GM23338 (cell line): ENCODE measurements at regions not wholly inside any gene's neighbourhood (a gene's known extent, or its start where the extent isn't known, plus 50 kb on each side); places are given as distances from the start of the nearest gene placed in this dataset.

Source experiments
- ATAC-seq: fragments of 200-7000 bp; cut with Tn5 transposase; 3 replicates; pipeline ENCODE4 v1.9.1; 2020
- DNase-seq: peaks from one replicate; pipeline ENCODE4 v3.0.0-alpha.2; 2015; ENCODE audit warnings: low spot score
- H2AFZ ChIP-seq: fragments of 200-600 bp; sonication (generic); 2 replicates; pipeline ENCODE4 v1.8.0; 2016; ENCODE audit warnings: antibody characterized with exemption, mild to moderate bottlenecking, moderate library complexity
- H3F3A ChIP-seq: fragments of 200-600 bp; sonication (generic); replicated peaks from 2 replicates; pipeline ENCODE4 v1.8.0; 2017; ENCODE audit warnings: antibody characterized with exemption, mixed run types, low read depth
- H3K27ac ChIP-seq: fragments of 200-600 bp; sonication (generic); 2 replicates; pipeline ENCODE4 v1.6.1; 2016; ENCODE audit warnings: low read depth
- H3K27me3 ChIP-seq: fragments of 200-600 bp; sonication (generic); 2 replicates; pipeline ENCODE4 v1.8.0; 2016; ENCODE audit warnings: mild to moderate bottlenecking, mixed run types, moderate library complexity; ENCODE audit not compliant: insufficient read depth
- H3K36me3 ChIP-seq: fragments of 200-600 bp; sonication (generic); 2 replicates; pipeline ENCODE4 v1.8.0; 2016; ENCODE audit warnings: mild to moderate bottlenecking; ENCODE audit not compliant: insufficient read depth
- H3K4me1 ChIP-seq: fragments of 200-600 bp; sonication (generic); 2 replicates; pipeline ENCODE4 v1.8.0; 2016; ENCODE audit warnings: mild to moderate bottlenecking, moderate library complexity; ENCODE audit not compliant: insufficient read depth
- H3K4me2 ChIP-seq: fragments of 200-600 bp; sonication (generic); 2 replicates; pipeline ENCODE4 v1.7.1; 2017; ENCODE audit warnings: mixed run types
- H3K4me3 ChIP-seq: fragments of 200-600 bp; sonication (generic); 2 replicates; pipeline ENCODE4 v1.6.1; 2016; ENCODE audit warnings: mixed run types
- H3K79me2 ChIP-seq: fragments of 200-600 bp; sonication (generic); replicated peaks from 2 replicates; pipeline ENCODE4 v1.8.0; 2017; ENCODE audit warnings: mild to moderate bottlenecking; ENCODE audit not compliant: insufficient read depth
- H3K9me2 ChIP-seq: fragments of 200-600 bp; sonication (generic); 2 replicates; pipeline ENCODE4 v1.8.0; 2017; ENCODE audit not compliant: insufficient read depth
- H4K20me1 ChIP-seq: fragments of 200-600 bp; sonication (generic); replicated peaks from 2 replicates; pipeline ENCODE4 v1.8.0; 2017; ENCODE audit warnings: mild to moderate bottlenecking; ENCODE audit not compliant: insufficient read depth
- H3K27ac Mint-ChIP-seq: 2 replicates; pipeline ENCODE4 v1.8.0; 2020; ENCODE audit warnings: inconsistent platforms, mild to moderate bottlenecking, moderate library complexity, mixed read lengths
- H3K27me3 Mint-ChIP-seq: 3 replicates; pipeline ENCODE4 v1.8.0; 2022; ENCODE audit warnings: low read depth, mild to moderate bottlenecking, moderate library complexity, mixed read lengths, inconsistent platforms; ENCODE audit not compliant: insufficient read depth, poor library complexity
- H3K36me3 Mint-ChIP-seq: 3 replicates; pipeline ENCODE4 v1.8.0; 2021; ENCODE audit warnings: low read depth, mild to moderate bottlenecking, inconsistent platforms, moderate library complexity, mixed read lengths
- H3K4me1 Mint-ChIP-seq: 3 replicates; pipeline ENCODE4 v1.8.0; 2020; ENCODE audit warnings: mild to moderate bottlenecking, inconsistent platforms, mixed read lengths
- H3K4me3 Mint-ChIP-seq: 3 replicates; pipeline ENCODE4 v1.8.0; 2021; ENCODE audit warnings: moderate library complexity, mild to moderate bottlenecking, inconsistent platforms, mixed read lengths
- H3K9me3 Mint-ChIP-seq: 3 replicates; pipeline ENCODE4 v1.8.0; 2020; ENCODE audit warnings: moderate library complexity, mild to moderate bottlenecking, inconsistent platforms, mixed read lengths
- CREB1 ChIP-seq: fragments of 250-450 bp; sonication (Bioruptor Pico); IDR thresholded peaks from 2 replicates; pipeline ENCODE4 v1.5.0; 2020; ENCODE audit warnings: low read depth, mild to moderate bottlenecking, moderate library complexity
- CTCF ChIP-seq, 2 experiments: fragments of 200-600 bp in 1 of 2; sonication (generic) in 1 of 2; conservative IDR thresholded peaks; 2 replicates each; pipeline versions ENCODE4 v1.5.1 to v1.6.1; 2016 to 2017; ENCODE audit warnings: antibody characterized with exemption in 2 of 2, low read depth in 2 of 2, mild to moderate bottlenecking in 2 of 2, moderate library complexity in 1 of 2
- ETS1 ChIP-seq: IDR thresholded peaks from 2 replicates; pipeline ENCODE4 v1.6.1; 2016; ENCODE audit warnings: antibody characterized with exemption
- EZH2 ChIP-seq: fragments of 200-600 bp; sonication (generic); IDR thresholded peaks from one replicate; pipeline ENCODE4 v1.8.0; 2017; ENCODE audit warnings: antibody characterized with exemption, mild to moderate bottlenecking, low read depth; ENCODE audit not compliant: unreplicated experiment
- JUNB ChIP-seq: IDR thresholded peaks from one replicate; pipeline ENCODE4 v1.6.1; 2016; ENCODE audit warnings: antibody characterized with exemption; ENCODE audit not compliant: unreplicated experiment
- NANOG ChIP-seq: IDR thresholded peaks from 2 replicates; pipeline ENCODE4 v1.6.1; 2016; ENCODE audit warnings: antibody characterized with exemption, borderline replicate concordance
- POLR2AphosphoS5 ChIP-seq: IDR thresholded peaks from 2 replicates; pipeline ENCODE4 v1.6.1; 2016; ENCODE audit warnings: antibody characterized with exemption, low read depth
- ZNF331 ChIP-seq: fragments of 250-450 bp; sonication (Bioruptor Pico); IDR thresholded peaks from 2 replicates; pipeline ENCODE4 v1.5.0; 2020; ENCODE audit warnings: low read depth, mild to moderate bottlenecking, moderate library complexity

GRCh38 chr7:153099235-153099634 is 339.7 kb downstream of the ACTR3B start (continued):
- TF ChIP-seq ETS1: no peak
- TF ChIP-seq CTCF (conservative IDR thresholded peaks at IDR 0.05; ENCODE audit: low read depth in 2 of 2): no peak
- no peak for TF ChIP-seq ZNF331
- TF ChIP-seq POLR2AphosphoS5: no peak
- TF ChIP-seq EZH2: no peak

- Mint-ChIP-seq H3K27me3 (no peaks in the 10 kb centered on the region), H3K27ac (no peak overlapping the region), H3K9me3 (peaks cover 4% of the 10 kb centered on the region), H3K4me1 (no peaks in the 10 kb centered on the region), H3K4me3 (no peak overlapping the region), H3K36me3 (no peaks in the 10 kb centered on the region)
- Histone ChIP-seq H3K4me1 (no peaks in the 10 kb centered on the region), H3K4me2 (no peak overlapping the region), H2AFZ (no peak overlapping the region), H3K36me3 (no peaks in the 10 kb centered on the region), H3K4me3 (no peak overlapping the region), H3F3A (no peaks in the 10 kb centered on the region), H3K9me2 (no peaks in the 10 kb centered on the region), H4K20me1 (no peaks in the 10 kb centered on the region), H3K27me3 (no peaks in the 10 kb centered on the region), H3K27ac (no peak overlapping the region), H3K79me2 (no peaks in the 10 kb centered on the region)
- DNase-seq (no peak), ATAC-seq (no peak)
- TF ChIP-seq NANOG (no peak), JUNB (no peak), POLR2AphosphoS5 (no peak), ZNF331 (no peak), CREB1 (no peak), CTCF (conservative IDR thresholded peaks at IDR 0.05; ENCODE audit: low read depth in 2 of 2) (no peak)
These were observed 341.2 kb downstream of the ACTR3B start for GRCh38 chr7:153100691-153101237.

- ATAC-seq (peak; percentile 46), DNase-seq (peak; percentile 23)
- Histone ChIP-seq H3K4me2 (no peak overlapping the region), H3K27me3 (no peaks in the 10 kb centered on the region), H3K4me3 (no peak overlapping the region), H3F3A (no peaks in the 10 kb centered on the region), H2AFZ (no peak overlapping the region; the same call in 1 of the 2 replicates), H3K79me2 (no peaks in the 10 kb centered on the region), H3K27ac (no peak overlapping the region), H3K36me3 (no peaks in the 10 kb centered on the region; the same call in 1 of the 2 replicates), H3K9me2 (no peaks in the 10 kb centered on the region), H4K20me1 (no peaks in the 10 kb centered on the region), H3K4me1 (no peaks in the 10 kb centered on the region)
- Mint-ChIP-seq H3K27me3 (peaks cover 2% of the 10 kb centered on the region), H3K36me3 (peaks cover 7% of the 10 kb centered on the region; the same call in 2 of the 3 replicates), H3K9me3 (peaks cover 21% of the 10 kb centered on the region), H3K4me1 (no peaks in the 10 kb centered on the region), H3K4me3 (no peak overlapping the region), H3K27ac (no peak overlapping the region)
- 0 out of 4 replicates have a peak, but pooled peaks have one; percentile 12 to 22 for TF ChIP-seq CTCF (conservative IDR thresholded peaks at IDR 0.05; ENCODE audit: low read depth in 2 of 2)
These were observed 343.6 kb downstream of the ACTR3B start for GRCh38 chr7:153103202-153103601.
